Right forelimb (tissue), 1 donor: ENCODE measurements at regions not wholly inside any gene's neighbourhood (a gene's known extent, or its start where the extent isn't known, plus 50 kb on each side); places are given as distances from the start of the nearest gene placed in this dataset.

Source experiments
- DNase-seq: peaks from one replicate; pipeline ENCODE4 v3.0.0-alpha.2; 2018

- no peak for DNase-seq
These were observed 95.8 kb downstream of the PERP start for GRCh38 chr6:138011413-138011812.

GRCh38 chr6:138012682-138013081 is 94.5 kb downstream of the PERP start:
- DNase-seq: no peak

GRCh38 chr6:138013959-138014358 is 93.3 kb downstream of the PERP start:
- DNase-seq: no peak

GRCh38 chr6:138017166-138017757 is 90.0 kb downstream of the PERP start:
- no peak for DNase-seq

GRCh38 chr6:138018297-138018696 is 88.9 kb downstream of the PERP start:
- no peak for DNase-seq

GRCh38 chr6:138025528-138025978 is 81.7 kb downstream of the PERP start:
- DNase-seq: no peak

GRCh38 chr6:138026342-138026741 is 80.9 kb downstream of the PERP start:
- no peak for DNase-seq

GRCh38 chr6:138028893-138029292 is 78.3 kb downstream of the PERP start:
- no peak for DNase-seq

- no peak for DNase-seq
These were observed 76.3 kb downstream of the PERP start for GRCh38 chr6:138030872-138031271.

GRCh38 chr6:138031417-138031816 is 75.8 kb downstream of the PERP start:
- no peak for DNase-seq

GRCh38 chr6:138031850-138032249 is 75.4 kb downstream of the PERP start:
- no peak for DNase-seq

GRCh38 chr6:138032571-138032970 is 74.6 kb downstream of the PERP start:
- DNase-seq: no peak

GRCh38 chr6:138034229-138034628 is 73.0 kb downstream of the PERP start:
- no peak for DNase-seq

- DNase-seq: no peak
These were observed 72.1 kb downstream of the PERP start for GRCh38 chr6:138035070-138035469.

- DNase-seq: no peak
These were observed 71.1 kb downstream of the PERP start for GRCh38 chr6:138036111-138036510.

- no peak for DNase-seq
These were observed 70.2 kb downstream of the PERP start for GRCh38 chr6:138037009-138037504.

GRCh38 chr6:138038142-138038870 is 68.9 kb downstream of the PERP start:
- DNase-seq: no peak
